ENCODE measurements at regions not wholly inside any gene's neighbourhood (a gene's known extent, or its start where the extent isn't known, plus 50 kb on each side); places are given as distances from the start of the nearest gene placed in this dataset.

DNA sequence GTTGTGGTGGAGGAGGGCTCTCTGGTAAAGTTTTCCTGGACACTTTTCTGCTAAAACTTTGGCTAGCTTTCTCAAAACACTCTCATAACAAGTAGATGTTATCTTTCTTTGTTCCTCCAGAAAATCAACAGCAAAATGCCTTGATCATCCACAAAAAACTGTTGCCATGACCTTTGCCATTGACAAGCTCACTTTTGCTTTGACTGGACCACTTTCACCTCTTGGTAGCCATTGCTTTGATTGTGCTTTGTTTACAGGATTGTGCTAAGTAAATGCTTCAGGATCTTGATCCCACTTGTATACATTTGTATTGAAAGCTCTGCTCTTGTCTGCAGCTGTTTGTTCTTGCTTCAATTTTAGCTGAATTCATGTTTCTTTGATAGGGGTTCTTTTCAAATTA lies 143.9 kb upstream of the NR3C1 start (continued):
- TF ChIP-seq, protein P1, sequence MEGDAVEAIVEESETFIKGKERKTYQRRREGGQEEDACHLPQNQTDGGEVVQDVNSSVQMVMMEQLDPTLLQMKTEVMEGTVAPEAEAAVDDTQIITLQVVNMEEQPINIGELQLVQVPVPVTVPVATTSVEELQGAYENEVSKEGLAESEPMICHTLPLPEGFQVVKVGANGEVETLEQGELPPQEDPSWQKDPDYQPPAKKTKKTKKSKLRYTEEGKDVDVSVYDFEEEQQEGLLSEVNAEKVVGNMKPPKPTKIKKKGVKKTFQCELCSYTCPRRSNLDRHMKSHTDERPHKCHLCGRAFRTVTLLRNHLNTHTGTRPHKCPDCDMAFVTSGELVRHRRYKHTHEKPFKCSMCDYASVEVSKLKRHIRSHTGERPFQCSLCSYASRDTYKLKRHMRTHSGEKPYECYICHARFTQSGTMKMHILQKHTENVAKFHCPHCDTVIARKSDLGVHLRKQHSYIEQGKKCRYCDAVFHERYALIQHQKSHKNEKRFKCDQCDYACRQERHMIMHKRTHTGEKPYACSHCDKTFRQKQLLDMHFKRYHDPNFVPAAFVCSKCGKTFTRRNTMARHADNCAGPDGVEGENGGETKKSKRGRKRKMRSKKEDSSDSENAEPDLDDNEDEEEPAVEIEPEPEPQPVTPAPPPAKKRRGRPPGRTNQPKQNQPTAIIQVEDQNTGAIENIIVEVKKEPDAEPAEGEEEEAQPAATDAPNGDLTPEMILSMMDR (IDR thresholded peaks at IDR 0.05; ENCODE audit: control extremely low read depth in 1 of 3, insufficient read depth in 1 of 3, low read depth in 1 of 3, low read length in 3 of 3), result no peak
- no peak for TF ChIP-seq SIX5 (IDR thresholded peaks at IDR 0.05; ENCODE audit: low read depth, low read length)
